ENCODE measurements at regions not wholly inside any gene's neighbourhood (a gene's known extent, or its start where the extent isn't known, plus 50 kb on each side); places are given as distances from the start of the nearest gene placed in this dataset.

DNA sequence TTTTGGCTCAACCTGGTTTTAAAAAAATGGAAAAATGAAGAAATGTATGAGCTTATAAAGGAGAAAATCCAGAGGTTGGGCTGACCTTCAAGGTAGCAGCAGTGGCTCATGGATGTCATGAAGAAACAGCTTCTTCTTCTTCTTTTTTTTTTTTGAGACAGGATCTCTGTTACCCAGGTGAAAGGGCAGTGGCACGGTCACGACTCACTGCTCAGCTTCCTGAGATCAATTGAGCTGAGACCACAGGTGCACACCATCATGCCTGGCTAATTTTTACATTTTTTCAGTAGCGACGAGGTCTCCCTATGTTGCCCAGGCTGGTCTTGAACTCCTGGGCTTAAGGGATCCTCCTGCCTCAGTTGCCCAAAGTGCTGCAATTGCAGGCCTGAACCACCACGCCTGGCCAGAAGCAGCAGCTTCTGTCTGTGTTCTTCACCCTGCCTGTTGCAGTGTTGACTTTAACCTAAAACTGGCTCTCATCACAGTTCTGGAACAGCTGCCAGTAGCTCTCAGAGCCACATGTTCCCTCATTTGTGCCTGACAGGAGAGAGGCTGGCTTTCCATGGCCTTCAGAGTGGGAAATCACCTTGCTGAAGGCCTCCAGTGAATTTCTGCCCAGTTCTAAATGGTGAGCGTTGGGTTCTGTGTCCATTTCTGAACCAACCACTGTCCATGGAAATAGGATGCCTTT lies 117.7 kb downstream of the PFKFB3 start:
- DNase-seq (ENCODE audit: low spot score), result no peak
- Mint-ChIP-seq H3K36me3 (ENCODE audit: low read depth, unreplicated experiment) (no peaks in the 10 kb centered on the region), H3K9me3 (ENCODE audit: unreplicated experiment) (no peaks in the 10 kb centered on the region), H3K27ac (ENCODE audit: unreplicated experiment) (no peak overlapping the region), H3K4me1 (ENCODE audit: unreplicated experiment) (no peaks in the 10 kb centered on the region), H3K27me3 (ENCODE audit: unreplicated experiment) (no peaks in the 10 kb centered on the region), H3K4me3 (ENCODE audit: unreplicated experiment) (no peak overlapping the region)
- TF ChIP-seq, protein P1, sequence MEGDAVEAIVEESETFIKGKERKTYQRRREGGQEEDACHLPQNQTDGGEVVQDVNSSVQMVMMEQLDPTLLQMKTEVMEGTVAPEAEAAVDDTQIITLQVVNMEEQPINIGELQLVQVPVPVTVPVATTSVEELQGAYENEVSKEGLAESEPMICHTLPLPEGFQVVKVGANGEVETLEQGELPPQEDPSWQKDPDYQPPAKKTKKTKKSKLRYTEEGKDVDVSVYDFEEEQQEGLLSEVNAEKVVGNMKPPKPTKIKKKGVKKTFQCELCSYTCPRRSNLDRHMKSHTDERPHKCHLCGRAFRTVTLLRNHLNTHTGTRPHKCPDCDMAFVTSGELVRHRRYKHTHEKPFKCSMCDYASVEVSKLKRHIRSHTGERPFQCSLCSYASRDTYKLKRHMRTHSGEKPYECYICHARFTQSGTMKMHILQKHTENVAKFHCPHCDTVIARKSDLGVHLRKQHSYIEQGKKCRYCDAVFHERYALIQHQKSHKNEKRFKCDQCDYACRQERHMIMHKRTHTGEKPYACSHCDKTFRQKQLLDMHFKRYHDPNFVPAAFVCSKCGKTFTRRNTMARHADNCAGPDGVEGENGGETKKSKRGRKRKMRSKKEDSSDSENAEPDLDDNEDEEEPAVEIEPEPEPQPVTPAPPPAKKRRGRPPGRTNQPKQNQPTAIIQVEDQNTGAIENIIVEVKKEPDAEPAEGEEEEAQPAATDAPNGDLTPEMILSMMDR (IDR thresholded peaks at IDR 0.05; ENCODE audit: unreplicated experiment), result no peak

DNA sequence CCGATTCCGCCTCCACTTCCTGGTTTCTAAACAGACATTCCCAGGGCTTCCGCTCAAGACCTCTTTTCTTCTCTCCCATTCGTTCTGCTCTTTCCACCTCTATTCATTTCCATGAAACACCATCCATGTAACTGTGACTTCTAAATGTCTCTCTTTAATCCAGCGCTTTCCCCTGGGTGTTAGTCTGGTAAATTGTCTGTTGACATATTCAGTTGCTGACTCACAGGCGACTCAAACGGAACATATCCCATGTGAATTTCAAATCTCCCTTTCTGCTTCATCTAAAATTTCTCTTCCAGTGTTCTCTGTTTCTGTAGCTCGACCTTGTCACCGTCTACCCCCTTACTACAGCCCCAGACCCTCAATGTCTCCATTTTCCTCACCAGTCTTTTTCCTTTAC lies 119.1 kb downstream of the PFKFB3 start:
- Mint-ChIP-seq H3K4me1 (ENCODE audit: unreplicated experiment) (no peaks in the 10 kb centered on the region), H3K4me3 (ENCODE audit: unreplicated experiment) (no peak overlapping the region), H3K27ac (ENCODE audit: unreplicated experiment) (no peak overlapping the region), H3K27me3 (ENCODE audit: unreplicated experiment) (no peaks in the 10 kb centered on the region), H3K36me3 (ENCODE audit: low read depth, unreplicated experiment) (no peaks in the 10 kb centered on the region), H3K9me3 (ENCODE audit: unreplicated experiment) (no peaks in the 10 kb centered on the region)
- no peak for DNase-seq (ENCODE audit: low spot score)
- TF ChIP-seq, protein P1 (IDR thresholded peaks at IDR 0.05; ENCODE audit: unreplicated experiment), result no peak

DNA sequence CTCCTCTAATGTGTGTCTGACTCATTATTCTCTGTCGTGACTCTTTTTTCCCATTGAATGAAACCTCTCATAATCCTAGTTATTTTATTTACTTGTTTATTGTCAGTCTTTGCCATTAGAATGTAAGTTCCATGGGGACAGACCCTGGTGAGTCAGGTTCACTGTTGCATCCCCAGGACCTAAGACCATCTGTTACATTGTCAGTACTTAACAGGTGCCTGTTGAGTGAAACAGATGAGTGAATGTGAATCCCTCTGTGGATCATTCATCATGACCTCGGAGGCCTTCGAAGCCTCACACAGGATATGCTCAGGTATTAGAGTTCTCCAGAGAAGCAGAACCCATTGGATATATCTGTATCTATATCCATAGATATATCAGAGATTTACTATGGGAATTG lies 120.1 kb downstream of the PFKFB3 start:
- Mint-ChIP-seq H3K4me1 (ENCODE audit: unreplicated experiment) (no peaks in the 10 kb centered on the region), H3K27me3 (ENCODE audit: unreplicated experiment) (no peaks in the 10 kb centered on the region), H3K9me3 (ENCODE audit: unreplicated experiment) (no peaks in the 10 kb centered on the region), H3K27ac (ENCODE audit: unreplicated experiment) (no peak overlapping the region), H3K4me3 (ENCODE audit: unreplicated experiment) (no peak overlapping the region), H3K36me3 (ENCODE audit: low read depth, unreplicated experiment) (no peaks in the 10 kb centered on the region)
- TF ChIP-seq, protein P1 (IDR thresholded peaks at IDR 0.05; ENCODE audit: unreplicated experiment), result no peak
- DNase-seq (ENCODE audit: low spot score), result no peak

DNA sequence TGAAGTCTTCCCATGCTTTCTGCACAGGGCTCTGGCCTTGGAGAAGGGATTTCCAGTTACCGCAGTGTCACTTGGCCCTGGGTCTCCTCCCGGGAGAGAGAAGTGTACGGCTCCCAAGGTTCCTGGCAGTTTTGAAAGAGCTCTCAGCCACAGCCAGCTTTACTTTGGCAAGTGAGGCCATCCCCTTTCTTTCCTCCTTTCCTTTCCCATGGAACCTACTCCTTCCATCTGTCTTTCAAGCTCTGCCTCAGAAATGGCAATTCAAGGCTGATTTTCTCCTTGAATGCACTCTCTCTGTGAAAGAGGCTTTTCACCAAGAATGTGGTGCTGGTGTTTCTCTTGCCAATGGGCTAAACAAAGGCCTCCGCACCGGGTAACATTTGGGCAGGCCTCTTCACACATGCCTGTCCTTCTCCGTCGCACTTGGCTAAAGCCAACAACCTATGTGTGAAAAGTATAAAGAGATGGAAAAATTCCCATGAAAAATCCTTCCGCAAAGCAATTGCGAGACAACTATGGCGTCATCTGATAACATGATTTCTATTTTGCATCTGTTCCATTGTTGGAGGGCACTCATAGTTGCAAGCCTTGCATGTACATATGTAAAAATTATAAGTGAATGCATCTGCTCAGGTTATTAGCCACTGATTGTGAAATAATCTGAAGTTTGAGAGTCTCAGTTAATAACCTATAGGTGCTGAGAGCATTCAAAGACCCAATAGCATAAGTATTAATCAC lies 125.4 kb downstream of the PFKFB3 start:
- no peaks in the 10 kb centered on the region for H3K27me3 Mint-ChIP-seq (ENCODE audit: unreplicated experiment)
- H3K4me1 Mint-ChIP-seq (ENCODE audit: unreplicated experiment), result no peaks in the 10 kb centered on the region
- no peaks in the 10 kb centered on the region for H3K36me3 Mint-ChIP-seq (ENCODE audit: low read depth, unreplicated experiment)
- TF ChIP-seq, protein P1 (IDR thresholded peaks at IDR 0.05; ENCODE audit: unreplicated experiment), result no peak
- no peak overlapping the region for H3K4me3 Mint-ChIP-seq (ENCODE audit: unreplicated experiment)
- H3K9me3 Mint-ChIP-seq (ENCODE audit: unreplicated experiment), result no peaks in the 10 kb centered on the region
- DNase-seq (ENCODE audit: low spot score), result no peak
- H3K27ac Mint-ChIP-seq (ENCODE audit: unreplicated experiment), result no peak overlapping the region
